ENCODE measurements at regions not wholly inside any gene's neighbourhood (a gene's known extent, or its start where the extent isn't known, plus 50 kb on each side); places are given as distances from the start of the nearest gene placed in this dataset.

DNA sequence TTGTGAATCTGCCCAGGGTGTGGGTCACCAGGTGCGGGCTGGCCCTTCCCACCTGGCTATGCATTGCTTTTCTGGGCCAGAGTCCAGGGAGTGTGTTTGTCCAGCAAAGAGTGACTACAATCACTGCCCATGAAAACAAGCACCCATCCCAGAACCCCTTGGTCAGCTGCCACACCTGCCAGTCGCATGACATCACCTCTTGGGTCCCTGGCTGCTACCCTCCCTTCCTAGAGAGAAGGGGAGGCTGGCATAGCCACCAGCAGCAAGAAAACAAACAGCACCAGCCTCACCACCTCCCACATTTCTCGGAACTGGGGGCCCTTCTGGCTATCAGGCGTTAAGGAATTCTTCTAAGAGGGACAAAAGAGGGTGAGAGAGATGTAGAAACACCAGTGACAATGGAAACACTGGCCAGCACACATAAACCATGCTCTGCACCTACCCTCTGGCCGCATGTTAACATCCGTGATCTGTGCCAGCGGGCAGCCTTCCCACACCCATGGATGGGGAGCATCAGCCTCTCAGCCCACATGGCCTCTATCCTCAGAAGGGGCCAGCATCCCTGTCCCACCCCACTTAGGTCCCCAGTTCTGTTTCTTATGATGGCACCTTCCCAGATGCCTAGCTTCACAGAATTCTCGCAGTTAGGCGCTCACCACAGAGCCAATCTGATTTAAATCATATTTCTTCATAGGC lies 109.7 kb upstream of the GLI2 start:
- in situ Hi-C loops (cut with MboI; ENCODE audit: low sequenced_read_pairs, unreplicated experiment) = no loop called here
- no peak for DNase-seq (ENCODE audit: low spot score)
- TF ChIP-seq, protein P1, sequence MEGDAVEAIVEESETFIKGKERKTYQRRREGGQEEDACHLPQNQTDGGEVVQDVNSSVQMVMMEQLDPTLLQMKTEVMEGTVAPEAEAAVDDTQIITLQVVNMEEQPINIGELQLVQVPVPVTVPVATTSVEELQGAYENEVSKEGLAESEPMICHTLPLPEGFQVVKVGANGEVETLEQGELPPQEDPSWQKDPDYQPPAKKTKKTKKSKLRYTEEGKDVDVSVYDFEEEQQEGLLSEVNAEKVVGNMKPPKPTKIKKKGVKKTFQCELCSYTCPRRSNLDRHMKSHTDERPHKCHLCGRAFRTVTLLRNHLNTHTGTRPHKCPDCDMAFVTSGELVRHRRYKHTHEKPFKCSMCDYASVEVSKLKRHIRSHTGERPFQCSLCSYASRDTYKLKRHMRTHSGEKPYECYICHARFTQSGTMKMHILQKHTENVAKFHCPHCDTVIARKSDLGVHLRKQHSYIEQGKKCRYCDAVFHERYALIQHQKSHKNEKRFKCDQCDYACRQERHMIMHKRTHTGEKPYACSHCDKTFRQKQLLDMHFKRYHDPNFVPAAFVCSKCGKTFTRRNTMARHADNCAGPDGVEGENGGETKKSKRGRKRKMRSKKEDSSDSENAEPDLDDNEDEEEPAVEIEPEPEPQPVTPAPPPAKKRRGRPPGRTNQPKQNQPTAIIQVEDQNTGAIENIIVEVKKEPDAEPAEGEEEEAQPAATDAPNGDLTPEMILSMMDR (IDR thresholded peaks at IDR 0.05; ENCODE audit: borderline replicate concordance, control extremely low read depth, extremely low read depth, insufficient read depth, missing control alignments) = no peak

DNA sequence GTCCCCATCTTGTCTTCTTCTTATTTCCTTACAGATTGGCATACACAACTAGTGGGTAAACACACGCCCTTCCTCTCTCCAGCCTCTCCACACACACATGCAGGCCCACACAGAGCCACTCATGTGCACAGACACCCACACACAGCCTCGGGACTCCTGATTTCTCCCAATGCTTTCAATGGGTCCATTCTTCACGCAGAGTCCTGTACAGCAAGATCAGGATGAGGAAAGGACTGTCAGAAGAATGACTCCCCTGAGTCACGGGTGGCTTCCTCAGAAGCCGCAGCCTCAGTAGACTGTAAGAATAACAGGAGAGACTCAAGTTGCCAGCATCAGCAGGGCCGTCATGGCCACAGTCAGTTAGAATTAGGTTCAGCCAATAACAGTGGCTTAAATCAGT lies 109.1 kb upstream of the GLI2 start:
- TF ChIP-seq, protein P1 (IDR thresholded peaks at IDR 0.05; ENCODE audit: borderline replicate concordance, control extremely low read depth, extremely low read depth, insufficient read depth, missing control alignments) = no peak
- in situ Hi-C loops (cut with MboI; ENCODE audit: low sequenced_read_pairs, unreplicated experiment) = no loop called here
- DNase-seq (ENCODE audit: low spot score) = no peak

DNA sequence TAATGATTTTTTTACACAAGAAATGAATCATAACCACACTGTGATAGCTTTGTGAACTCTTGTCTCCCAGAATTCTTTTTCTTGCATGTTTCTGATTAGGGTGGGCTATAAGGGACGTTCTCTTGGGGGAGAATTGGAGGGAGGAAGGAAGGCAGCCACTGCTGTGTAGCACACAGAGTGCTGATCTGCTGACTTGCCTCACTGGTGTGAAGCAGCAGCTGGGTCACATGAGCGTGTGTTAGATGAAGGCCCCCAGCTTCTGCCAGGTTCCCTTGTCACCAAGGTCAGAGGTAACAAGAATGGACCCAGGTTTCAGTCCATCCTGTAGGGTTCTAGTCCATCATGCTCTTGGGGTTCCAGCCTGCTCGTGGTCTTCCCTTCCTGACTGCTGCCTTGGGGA lies 107.4 kb upstream of the GLI2 start:
- no peak for DNase-seq (ENCODE audit: low spot score)
- TF ChIP-seq, protein P1 (IDR thresholded peaks at IDR 0.05; ENCODE audit: borderline replicate concordance, control extremely low read depth, extremely low read depth, insufficient read depth, missing control alignments) = no peak
- in situ Hi-C loops (cut with MboI; ENCODE audit: low sequenced_read_pairs, unreplicated experiment) = no loop called here

DNA sequence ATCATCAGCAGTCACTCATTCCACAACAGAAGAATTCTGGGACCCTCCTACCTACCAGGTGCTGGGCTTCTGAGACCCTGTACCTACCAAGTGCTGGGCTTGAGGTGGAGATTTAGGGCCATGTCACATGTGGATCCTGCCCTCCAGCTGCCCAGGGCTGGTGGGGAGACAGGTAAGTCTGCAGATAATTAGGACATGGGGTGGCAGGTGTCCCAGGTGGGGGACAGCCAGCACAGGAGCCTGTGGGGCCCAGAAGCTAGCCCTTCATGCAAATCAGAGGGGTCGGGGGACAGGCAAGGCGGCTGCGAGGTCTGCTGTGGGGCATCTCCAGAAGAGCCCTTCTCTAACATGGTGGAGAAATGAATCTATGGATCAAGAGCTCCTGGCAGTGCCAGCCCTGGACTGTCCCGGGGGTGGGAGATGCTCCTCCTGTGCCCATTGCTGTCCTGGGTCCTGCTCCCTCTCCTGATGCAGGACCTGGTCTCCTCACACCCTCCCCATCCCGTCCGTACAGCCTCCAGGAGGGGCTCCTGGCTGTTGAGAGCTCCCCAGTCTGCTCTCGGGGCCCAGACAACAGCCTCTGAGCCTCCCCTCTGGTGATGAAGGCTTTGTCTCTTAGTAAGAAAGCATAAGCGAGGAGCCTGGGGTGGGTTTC lies 106.3 kb upstream of the GLI2 start:
- in situ Hi-C loops (cut with MboI; ENCODE audit: low sequenced_read_pairs, unreplicated experiment) = no loop called here
- no peak for DNase-seq (ENCODE audit: low spot score)
- TF ChIP-seq, protein P1 (IDR thresholded peaks at IDR 0.05; ENCODE audit: borderline replicate concordance, control extremely low read depth, extremely low read depth, insufficient read depth, missing control alignments) = no peak

DNA sequence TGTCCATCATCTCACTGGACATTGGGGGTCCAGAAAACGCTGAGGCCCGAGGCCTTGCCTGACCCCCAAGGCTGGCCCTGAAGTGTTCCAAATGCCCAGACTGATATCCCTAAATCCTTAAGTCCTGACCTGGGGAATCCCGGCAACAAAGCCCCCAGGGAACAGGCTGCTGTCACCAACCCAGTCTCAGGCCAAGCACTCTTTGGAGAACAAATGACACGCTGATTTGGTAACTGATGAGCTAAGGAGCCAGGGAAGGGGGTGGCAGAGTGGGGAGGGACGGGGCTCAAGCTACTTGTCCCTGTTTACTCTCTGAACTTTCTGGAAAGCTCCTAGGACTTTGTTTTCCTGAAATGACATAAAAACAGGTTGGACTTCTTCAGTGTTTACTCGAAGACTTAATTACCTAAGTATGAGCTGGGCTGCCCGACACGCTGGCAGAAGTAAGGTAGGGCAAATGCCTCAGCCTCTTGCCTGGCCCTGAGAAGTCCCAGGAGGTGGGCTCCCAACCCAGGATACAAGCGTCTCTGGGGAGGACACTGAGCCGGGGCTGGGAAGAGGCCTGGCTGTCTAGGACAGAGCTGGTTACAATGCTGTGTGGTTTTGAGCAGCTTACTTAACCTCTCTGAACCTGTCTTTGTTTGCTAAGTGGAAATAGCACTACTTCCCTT lies 105.5 kb upstream of the GLI2 start:
- in situ Hi-C loops (cut with MboI; ENCODE audit: low sequenced_read_pairs, unreplicated experiment) = no loop called here
- no peak for DNase-seq (ENCODE audit: low spot score)
- TF ChIP-seq, protein P1 (IDR thresholded peaks at IDR 0.05; ENCODE audit: borderline replicate concordance, control extremely low read depth, extremely low read depth, insufficient read depth, missing control alignments) = no peak

DNA sequence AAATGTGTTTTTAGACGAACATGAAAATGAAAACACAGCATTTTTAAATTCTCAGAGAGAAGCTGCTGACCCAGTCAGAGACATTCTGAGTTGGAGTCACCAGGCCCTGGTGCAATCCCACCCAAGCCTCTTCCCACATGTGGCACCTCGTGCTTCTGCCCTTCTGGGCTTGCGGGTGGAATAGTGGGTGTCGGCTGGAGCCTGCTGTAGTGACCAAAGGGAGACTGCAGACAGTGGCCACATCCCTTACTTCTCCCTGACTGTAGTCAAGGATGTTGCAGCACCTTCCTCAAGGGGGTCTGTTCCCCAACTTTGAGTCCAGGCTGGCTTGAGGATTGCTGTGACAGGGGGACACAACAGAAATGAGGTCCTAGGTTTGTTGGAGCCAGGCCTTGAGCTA lies 104.4 kb upstream of the GLI2 start:
- TF ChIP-seq, protein P1 (IDR thresholded peaks at IDR 0.05; ENCODE audit: borderline replicate concordance, control extremely low read depth, extremely low read depth, insufficient read depth, missing control alignments) = no peak
- in situ Hi-C loops (cut with MboI; ENCODE audit: low sequenced_read_pairs, unreplicated experiment) = no loop called here
- no peak for DNase-seq (ENCODE audit: low spot score)
